Vagina (tissue), 2 donors: ENCODE measurements at regions not wholly inside any gene's neighbourhood (a gene's known extent, or its start where the extent isn't known, plus 50 kb on each side); places are given as distances from the start of the nearest gene placed in this dataset.

Experiments
- DNase-seq, 2 donors: peaks; one replicate each; pipeline ENCODE4 v3.0.0-alpha.2; 2017; ENCODE audit errors: extremely low spot score in 2 of 2
- H3K27ac ChIP-seq: fragments of 200-600 bp; sonication (generic); one replicate; pipeline ENCODE4 v1.5.1; 2019
- H3K27me3 ChIP-seq: fragments of 200-600 bp; sonication (generic); one replicate; pipeline ENCODE4 v1.5.1; 2019
- H3K36me3 ChIP-seq, 2 donors: fragments of 200-600 bp; sonication (generic); one replicate each; pipeline ENCODE4 v1.5.1; 2017 to 2019
- H3K4me1 ChIP-seq: fragments of 200-600 bp; sonication (generic); one replicate; pipeline ENCODE4 v1.5.1; 2019
- H3K4me3 ChIP-seq, 2 donors: fragments of 200-600 bp; sonication (generic); 1 replicate in 1 of 2; 2 replicates in 1 of 2; pipeline ENCODE4 v1.5.1; 2016 to 2019
- H3K9me3 ChIP-seq: fragments of 200-600 bp; sonication (generic); one replicate; pipeline ENCODE4 v1.5.1; 2019
- POLR2A ChIP-seq, 2 donors: fragments of 450-650 bp; IDR thresholded peaks; one replicate each; pipeline ENCODE4 v1.6.1; 2017; ENCODE audit warnings: antibody characterized with exemption in 2 of 2, mild to moderate bottlenecking in 2 of 2, moderate library complexity in 2 of 2
- POLR2AphosphoS5 ChIP-seq, 2 donors: sonication (generic); formaldehyde crosslinking; IDR thresholded peaks; one replicate each; pipeline ENCODE4 v1.9.0; 2017; ENCODE audit warnings: antibody characterized with exemption in 2 of 2, mild to moderate bottlenecking in 2 of 2, low read depth in 1 of 2; ENCODE audit not compliant: insufficient read depth in 1 of 2
- intact Hi-C: fragments of 100-400 bp; cut with DNase I; formaldehyde crosslinking; loops from one replicate; pipeline ENCODE4 v1.15.1; 2023
- TF ChIP-seq, protein P1 (sequence below), 3 experiments: fragments of 450-650 bp in 2 of 3; fragments of 200-600 bp in 1 of 3; sonication (generic) in 1 of 3; IDR thresholded peaks; one replicate each; pipeline ENCODE4 v1.5.1; 2017 to 2019; ENCODE audit warnings: antibody characterized with exemption in 3 of 3, mild to moderate bottlenecking in 2 of 3, moderate library complexity in 2 of 3

DNA sequence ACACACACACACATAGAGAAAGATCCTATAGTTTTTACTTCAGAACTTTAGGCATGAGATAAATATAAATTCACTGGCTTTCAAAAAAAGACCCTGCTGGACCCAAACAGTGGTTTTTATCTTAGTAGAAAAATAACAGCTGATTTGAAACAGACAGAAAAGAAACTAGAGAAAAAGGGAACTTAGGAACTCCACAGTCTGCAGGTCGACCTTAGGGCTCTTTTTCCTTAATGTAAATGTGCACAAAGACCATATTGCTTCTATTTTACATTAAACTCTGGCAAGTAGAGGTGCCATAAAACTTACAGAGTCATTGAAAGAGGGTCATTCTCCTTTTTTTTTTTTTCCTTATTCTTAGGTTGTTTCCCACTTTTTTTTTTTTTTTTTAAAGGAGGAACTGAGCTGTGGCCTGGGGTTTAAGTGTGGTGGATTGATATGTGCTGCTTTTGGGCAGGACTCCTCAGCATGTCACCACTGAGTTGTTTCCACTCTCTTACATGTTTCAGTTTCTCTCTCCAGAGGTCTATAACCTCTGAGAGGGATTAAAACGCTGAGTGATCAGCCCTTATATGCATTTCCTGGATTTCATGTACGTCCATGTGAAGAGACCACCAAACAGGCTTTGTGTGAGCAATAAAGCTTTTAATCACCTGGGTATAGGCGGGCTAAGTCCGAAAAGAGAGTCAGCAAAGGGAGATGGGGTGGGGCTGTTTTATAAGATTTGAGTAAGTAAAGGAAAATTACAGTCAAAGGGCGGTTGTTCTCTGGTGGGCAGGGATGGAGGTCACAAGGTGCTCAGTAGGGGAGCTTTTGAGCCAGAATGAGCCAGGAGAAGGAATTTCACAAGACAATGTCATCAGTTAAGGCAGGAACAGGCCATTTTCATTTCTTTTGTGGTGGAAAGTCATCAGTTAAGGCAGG, 70.8 kb upstream of the PACRGL start:
- Histone ChIP-seq H3K36me3 (no peaks in the 10 kb centered on the region), H3K4me1 (no peaks in the 10 kb centered on the region), H3K9me3 (no peaks in the 10 kb centered on the region), H3K4me3 (no peak overlapping the region), H3K27ac (no peak overlapping the region), H3K27me3 (no peaks in the 10 kb centered on the region)
- intact Hi-C loops = no loop called here
- DNase-seq = no peak
- TF ChIP-seq, protein P1, sequence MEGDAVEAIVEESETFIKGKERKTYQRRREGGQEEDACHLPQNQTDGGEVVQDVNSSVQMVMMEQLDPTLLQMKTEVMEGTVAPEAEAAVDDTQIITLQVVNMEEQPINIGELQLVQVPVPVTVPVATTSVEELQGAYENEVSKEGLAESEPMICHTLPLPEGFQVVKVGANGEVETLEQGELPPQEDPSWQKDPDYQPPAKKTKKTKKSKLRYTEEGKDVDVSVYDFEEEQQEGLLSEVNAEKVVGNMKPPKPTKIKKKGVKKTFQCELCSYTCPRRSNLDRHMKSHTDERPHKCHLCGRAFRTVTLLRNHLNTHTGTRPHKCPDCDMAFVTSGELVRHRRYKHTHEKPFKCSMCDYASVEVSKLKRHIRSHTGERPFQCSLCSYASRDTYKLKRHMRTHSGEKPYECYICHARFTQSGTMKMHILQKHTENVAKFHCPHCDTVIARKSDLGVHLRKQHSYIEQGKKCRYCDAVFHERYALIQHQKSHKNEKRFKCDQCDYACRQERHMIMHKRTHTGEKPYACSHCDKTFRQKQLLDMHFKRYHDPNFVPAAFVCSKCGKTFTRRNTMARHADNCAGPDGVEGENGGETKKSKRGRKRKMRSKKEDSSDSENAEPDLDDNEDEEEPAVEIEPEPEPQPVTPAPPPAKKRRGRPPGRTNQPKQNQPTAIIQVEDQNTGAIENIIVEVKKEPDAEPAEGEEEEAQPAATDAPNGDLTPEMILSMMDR (IDR thresholded peaks at IDR 0.05) = no peak
- TF ChIP-seq POLR2A (IDR thresholded peaks at IDR 0.05) (no peak), POLR2AphosphoS5 (IDR thresholded peaks at IDR 0.05; ENCODE audit: insufficient read depth in 1 of 2, low read depth in 1 of 2) (no peak)

DNA sequence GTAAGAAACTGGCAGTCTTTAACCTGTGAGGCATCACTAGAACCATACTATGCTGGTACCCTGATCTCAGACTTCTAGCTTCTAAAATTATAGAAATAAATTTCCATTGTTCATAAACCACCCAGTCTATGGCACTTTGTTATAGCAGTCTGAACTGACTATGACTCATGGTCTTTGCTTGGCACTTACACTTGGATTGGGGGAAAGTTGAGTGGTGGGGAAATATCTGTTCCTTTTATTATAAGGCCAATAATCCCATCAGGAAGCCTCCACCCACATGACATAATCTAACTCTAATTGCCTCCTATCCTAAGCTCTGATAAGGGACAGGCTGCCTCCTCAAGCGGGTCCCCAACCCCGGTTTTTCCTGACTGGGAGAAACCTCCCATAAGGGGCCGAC, 61.4 kb upstream of the PACRGL start:
- no peak for TF ChIP-seq POLR2AphosphoS5 (IDR thresholded peaks at IDR 0.05; ENCODE audit: insufficient read depth in 1 of 2, low read depth in 1 of 2)
- no peak for TF ChIP-seq POLR2A (IDR thresholded peaks at IDR 0.05)
- TF ChIP-seq, protein P1 (IDR thresholded peaks at IDR 0.05) = no peak
- H3K4me1 ChIP-seq = no peaks in the 10 kb centered on the region
- intact Hi-C loops = no loop called here
- no peak overlapping the region for H3K27ac ChIP-seq
- no peaks in the 10 kb centered on the region for H3K36me3 ChIP-seq
- H3K9me3 ChIP-seq = no peaks in the 10 kb centered on the region
- no peaks in the 10 kb centered on the region for H3K27me3 ChIP-seq
- DNase-seq = no peak
- H3K4me3 ChIP-seq = no peak overlapping the region

DNA sequence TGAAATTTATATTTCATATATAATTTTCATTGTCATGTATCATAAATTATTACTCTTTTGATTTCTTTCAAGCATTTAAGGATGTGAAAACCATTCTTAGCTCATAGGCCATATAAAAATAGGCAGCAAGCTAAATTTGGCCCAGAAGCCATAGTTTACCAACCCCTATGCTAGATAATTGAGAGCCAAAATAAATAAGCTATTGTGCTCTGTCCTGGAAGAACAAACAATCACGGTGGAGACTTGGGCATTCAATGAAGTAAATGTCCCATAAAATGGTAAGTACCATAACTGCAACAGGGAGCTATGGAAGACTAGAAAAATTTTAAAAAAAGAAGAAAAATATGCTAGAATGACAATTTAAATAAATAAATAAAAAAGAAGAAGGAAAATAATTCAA, 60.9 kb upstream of the PACRGL start:
- TF ChIP-seq POLR2AphosphoS5 (IDR thresholded peaks at IDR 0.05; ENCODE audit: insufficient read depth in 1 of 2, low read depth in 1 of 2) (no peak), POLR2A (IDR thresholded peaks at IDR 0.05) (no peak)
- TF ChIP-seq, protein P1 (IDR thresholded peaks at IDR 0.05) = no peak
- Histone ChIP-seq H3K9me3 (no peaks in the 10 kb centered on the region), H3K4me1 (no peaks in the 10 kb centered on the region), H3K4me3 (no peak overlapping the region), H3K27ac (no peak overlapping the region), H3K27me3 (no peaks in the 10 kb centered on the region), H3K36me3 (no peaks in the 10 kb centered on the region)
- intact Hi-C loops = no loop called here
- DNase-seq = no peak

DNA sequence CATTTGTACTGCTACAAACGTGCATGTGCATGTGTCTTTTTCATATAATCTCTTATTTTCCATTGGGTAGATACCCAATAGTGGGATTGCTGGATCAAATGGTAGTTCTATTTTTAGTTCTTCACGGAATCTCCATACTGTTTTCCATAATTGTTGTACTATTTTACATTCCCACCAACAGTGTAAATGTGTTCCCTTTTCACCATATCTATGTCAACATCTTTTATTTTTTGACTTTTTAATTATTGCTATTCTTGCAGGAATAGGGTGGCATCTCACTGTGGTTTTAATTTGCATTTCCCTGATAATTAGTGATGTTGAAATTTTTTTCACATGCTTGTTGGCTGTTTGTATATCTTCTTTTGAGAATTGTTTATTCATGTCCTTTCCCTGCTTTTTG, 59.3 kb upstream of the PACRGL start:
- DNase-seq = no peak
- no peaks in the 10 kb centered on the region for H3K4me1 ChIP-seq
- no peaks in the 10 kb centered on the region for H3K36me3 ChIP-seq
- no peak for TF ChIP-seq POLR2AphosphoS5 (IDR thresholded peaks at IDR 0.05; ENCODE audit: insufficient read depth in 1 of 2, low read depth in 1 of 2)
- no peak for TF ChIP-seq POLR2A (IDR thresholded peaks at IDR 0.05)
- TF ChIP-seq, protein P1 (IDR thresholded peaks at IDR 0.05) = no peak
- H3K27ac ChIP-seq = no peak overlapping the region
- intact Hi-C loops = no loop called here
- no peak overlapping the region for H3K4me3 ChIP-seq
- no peaks in the 10 kb centered on the region for H3K27me3 ChIP-seq
- H3K9me3 ChIP-seq = no peaks in the 10 kb centered on the region

DNA sequence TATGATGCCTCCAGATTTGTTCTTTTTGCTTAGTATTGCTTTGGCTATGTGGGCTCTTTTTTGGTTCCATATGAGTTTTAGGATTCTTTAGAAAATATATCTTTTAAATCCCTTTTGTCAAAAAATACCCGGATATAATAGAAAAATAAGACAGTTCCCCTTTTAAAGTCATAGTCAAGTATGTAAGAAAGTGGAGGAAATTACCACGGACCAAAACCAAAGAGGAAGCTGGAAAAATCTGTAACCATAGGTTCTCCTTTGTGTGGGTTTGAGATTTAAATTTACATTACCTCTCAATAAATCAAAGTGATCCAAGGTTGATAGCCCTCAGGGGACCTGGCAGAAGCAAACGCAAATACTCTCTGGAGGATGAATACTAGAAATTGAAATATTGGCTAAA, 58.3 kb upstream of the PACRGL start:
- TF ChIP-seq POLR2AphosphoS5 (IDR thresholded peaks at IDR 0.05; ENCODE audit: insufficient read depth in 1 of 2, low read depth in 1 of 2) (no peak), POLR2A (IDR thresholded peaks at IDR 0.05) (no peak)
- TF ChIP-seq, protein P1 (IDR thresholded peaks at IDR 0.05) = no peak
- Histone ChIP-seq H3K9me3 (no peaks in the 10 kb centered on the region), H3K36me3 (no peaks in the 10 kb centered on the region), H3K27ac (no peak overlapping the region), H3K4me1 (no peaks in the 10 kb centered on the region), H3K27me3 (no peaks in the 10 kb centered on the region), H3K4me3 (no peak overlapping the region)
- intact Hi-C loops = no loop called here
- DNase-seq = no peak
